Smooth muscle cell (in vitro differentiated cells): ENCODE measurements at regions not wholly inside any gene's neighbourhood (a gene's known extent, or its start where the extent isn't known, plus 50 kb on each side); places are given as distances from the start of the nearest gene placed in this dataset.
A peak's percentile ranks its signal among the peaks of the same experiment; 100 is the strongest.

ENCODE experiments used
- DNase-seq: peaks from one replicate; lab custom pipeline; 2025; ENCODE audit not compliant: unreplicated experiment; lab: John Stamatoyannopoulos, UW
- H2AFZ ChIP-seq: fragments of 200-600 bp; sonication (generic); 2 replicates; pipeline ENCODE4 v1.6.0; 2016; ENCODE audit warnings: antibody characterized with exemption, low read depth, mild to moderate bottlenecking
- H3F3A ChIP-seq: fragments of 200-600 bp; sonication (generic); 2 replicates; pipeline ENCODE4 v1.6.0; 2017; ENCODE audit warnings: antibody characterized with exemption, low read depth
- H3K27ac ChIP-seq: fragments of 200-600 bp; sonication (generic); 2 replicates; pipeline ENCODE4 v1.5.1; 2016; ENCODE audit warnings: low read depth, mild to moderate bottlenecking
- H3K27me3 ChIP-seq: fragments of 200-600 bp; sonication (generic); 2 replicates; pipeline ENCODE4 v1.6.1; 2016; ENCODE audit warnings: low read depth, mild to moderate bottlenecking
- H3K36me3 ChIP-seq: fragments of 200-600 bp; sonication (generic); 2 replicates; pipeline ENCODE4 v1.5.1; 2016; ENCODE audit warnings: low read depth
- H3K4me1 ChIP-seq: fragments of 200-600 bp; sonication (generic); 2 replicates; pipeline ENCODE4 v1.5.1; 2016; ENCODE audit warnings: low read depth
- H3K4me2 ChIP-seq: fragments of 200-600 bp; sonication (generic); 2 replicates; pipeline ENCODE4 v1.6.0; 2016; ENCODE audit warnings: mild to moderate bottlenecking
- H3K4me3 ChIP-seq: fragments of 200-600 bp; sonication (generic); 2 replicates; pipeline ENCODE4 v1.5.1; 2016; ENCODE audit warnings: mild to moderate bottlenecking
- H3K79me2 ChIP-seq: fragments of 200-600 bp; sonication (generic); 2 replicates; pipeline ENCODE4 v1.6.0; 2016; ENCODE audit warnings: low read depth, mild to moderate bottlenecking
- H3K9ac ChIP-seq: fragments of 200-600 bp; sonication (generic); 2 replicates; pipeline ENCODE4 v1.6.0; 2016; ENCODE audit warnings: low read depth
- H3K9me3 ChIP-seq: fragments of 200-600 bp; sonication (generic); replicated peaks from 2 replicates; pipeline ENCODE4 v1.5.1; 2016; ENCODE audit warnings: low read depth
- H4K20me1 ChIP-seq: fragments of 200-600 bp; sonication (generic); 2 replicates; pipeline ENCODE4 v1.6.0; 2016; ENCODE audit warnings: low read depth
- WGBS: methylation state at CpG from one replicate; pipeline ENCODE4 v1.1.7; 2016; ENCODE audit warnings: low lambda C conversion rate; 5-methylcytosine and 5-hydroxymethylcytosine counted together
- TF ChIP-seq, protein P1 (sequence below): fragments of 200-600 bp; sonication (generic); IDR thresholded peaks from 2 replicates; pipeline ENCODE4 v1.5.1; 2017; ENCODE audit warnings: borderline replicate concordance, mild to moderate bottlenecking, antibody characterized with exemption; ENCODE audit not compliant: insufficient read depth, poor library complexity, severe bottlenecking

GRCh38 chr7:127530148-127530547, 55.2 kb downstream of the GCC1 start:
- TF ChIP-seq, protein P1, sequence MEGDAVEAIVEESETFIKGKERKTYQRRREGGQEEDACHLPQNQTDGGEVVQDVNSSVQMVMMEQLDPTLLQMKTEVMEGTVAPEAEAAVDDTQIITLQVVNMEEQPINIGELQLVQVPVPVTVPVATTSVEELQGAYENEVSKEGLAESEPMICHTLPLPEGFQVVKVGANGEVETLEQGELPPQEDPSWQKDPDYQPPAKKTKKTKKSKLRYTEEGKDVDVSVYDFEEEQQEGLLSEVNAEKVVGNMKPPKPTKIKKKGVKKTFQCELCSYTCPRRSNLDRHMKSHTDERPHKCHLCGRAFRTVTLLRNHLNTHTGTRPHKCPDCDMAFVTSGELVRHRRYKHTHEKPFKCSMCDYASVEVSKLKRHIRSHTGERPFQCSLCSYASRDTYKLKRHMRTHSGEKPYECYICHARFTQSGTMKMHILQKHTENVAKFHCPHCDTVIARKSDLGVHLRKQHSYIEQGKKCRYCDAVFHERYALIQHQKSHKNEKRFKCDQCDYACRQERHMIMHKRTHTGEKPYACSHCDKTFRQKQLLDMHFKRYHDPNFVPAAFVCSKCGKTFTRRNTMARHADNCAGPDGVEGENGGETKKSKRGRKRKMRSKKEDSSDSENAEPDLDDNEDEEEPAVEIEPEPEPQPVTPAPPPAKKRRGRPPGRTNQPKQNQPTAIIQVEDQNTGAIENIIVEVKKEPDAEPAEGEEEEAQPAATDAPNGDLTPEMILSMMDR: no peak

GRCh38 chr7:127527561-127527960, 57.8 kb downstream of the GCC1 start:
- peak overlapping the region; percentile 12 for H3K4me2 ChIP-seq
- no peaks in the 10 kb centered on the region for H3K9me3 ChIP-seq
- no peak overlapping the region for H3K27ac ChIP-seq
- WGBS: 49% methylated on average over 4 of the region's 4 CpGs
- no peak overlapping the region for H3K9ac ChIP-seq
- no peak for DNase-seq
- peaks cover 20% of the 10 kb centered on the region for H3K27me3 ChIP-seq
- no peaks in the 10 kb centered on the region for H3F3A ChIP-seq
- H2AFZ ChIP-seq: no peak overlapping the region
- H3K4me3 ChIP-seq: no peak overlapping the region
- peaks cover 10% of the 10 kb centered on the region for H3K4me1 ChIP-seq
- TF ChIP-seq, protein P1: no peak
- no peaks in the 10 kb centered on the region for H3K36me3 ChIP-seq
- no peaks in the 10 kb centered on the region for H4K20me1 ChIP-seq
- no peaks in the 10 kb centered on the region for H3K79me2 ChIP-seq

More at GRCh38 chr7:127530148-127530547, 55.2 kb downstream of the GCC1 start:
- Histone ChIP-seq H3F3A (no peaks in the 10 kb centered on the region), H3K79me2 (no peaks in the 10 kb centered on the region), H3K27ac (no peak overlapping the region), H4K20me1 (no peaks in the 10 kb centered on the region), H3K9ac (no peak overlapping the region), H2AFZ (no peak overlapping the region), H3K27me3 (peaks cover 17% of the 10 kb centered on the region), H3K4me3 (no peak overlapping the region), H3K36me3 (no peaks in the 10 kb centered on the region), H3K4me1 (peaks cover 15% of the 10 kb centered on the region), H3K9me3 (no peaks in the 10 kb centered on the region), H3K4me2 (no peak overlapping the region)
- 71% methylated on average over 1 of the region's 1 CpG for WGBS
- DNase-seq: no peak

DNA sequence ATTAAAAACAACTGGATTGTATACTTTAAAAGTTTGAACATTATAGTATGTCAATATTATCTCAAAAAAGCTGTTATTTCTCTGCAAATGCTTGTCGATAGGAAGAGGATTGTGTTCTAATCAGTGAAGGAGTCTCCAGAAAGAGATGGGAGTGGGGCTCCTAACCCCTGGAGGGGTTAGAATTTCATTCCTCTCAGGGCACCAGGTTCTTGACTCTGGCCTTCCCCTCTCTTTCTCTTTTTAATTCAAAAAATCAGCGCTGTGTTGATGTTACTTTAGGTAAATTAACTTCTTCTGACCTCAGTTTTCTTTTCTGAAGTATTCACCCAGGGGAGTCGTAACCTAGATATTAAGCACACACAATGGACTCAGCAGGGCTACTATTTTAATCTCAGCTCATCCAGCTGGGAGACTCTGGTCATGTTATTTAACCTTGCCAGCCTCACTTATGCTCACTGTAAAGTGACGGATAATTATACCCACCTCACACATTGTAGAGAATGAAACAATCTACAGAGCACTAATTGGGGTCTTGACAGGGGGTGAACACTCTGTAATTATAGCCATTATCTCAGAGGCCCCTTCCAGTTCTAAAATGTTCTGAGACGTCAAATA, 59.4 kb downstream of the GCC1 start:
- H3K9me3 ChIP-seq: no peaks in the 10 kb centered on the region
- H3K27me3 ChIP-seq: peaks cover 20% of the 10 kb centered on the region
- no peak overlapping the region for H3K9ac ChIP-seq
- no peaks in the 10 kb centered on the region for H3F3A ChIP-seq
- H3K36me3 ChIP-seq: no peaks in the 10 kb centered on the region
- no peak overlapping the region for H3K27ac ChIP-seq
- H3K79me2 ChIP-seq: no peaks in the 10 kb centered on the region
- H3K4me3 ChIP-seq: no peak overlapping the region
- TF ChIP-seq, protein P1: no peak
- no peak overlapping the region for H3K4me2 ChIP-seq
- no peak overlapping the region for H2AFZ ChIP-seq
- 50% methylated on average over 5 of the region's 5 CpGs for WGBS
- H3K4me1 ChIP-seq: peaks cover 10% of the 10 kb centered on the region
- H4K20me1 ChIP-seq: no peaks in the 10 kb centered on the region
- no peak for DNase-seq

DNA sequence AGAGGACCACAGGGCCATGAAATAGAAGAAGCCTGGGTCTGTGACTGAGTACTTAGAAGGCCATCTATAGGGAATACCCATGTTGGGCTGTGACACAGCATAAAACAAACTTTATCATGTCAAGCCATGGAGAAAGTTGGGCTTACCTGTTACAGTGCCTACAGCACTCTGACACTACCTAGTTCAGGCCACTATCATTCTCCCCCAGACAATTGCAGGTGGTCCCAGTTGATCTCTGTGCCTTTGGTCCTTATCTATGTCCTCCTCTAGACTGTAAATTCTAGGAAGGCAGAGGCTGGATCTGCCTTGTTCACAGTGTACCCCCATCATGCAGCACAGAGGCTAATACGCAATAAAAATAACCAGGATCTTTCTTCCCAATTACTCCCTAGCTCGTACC, 69.1 kb downstream of the GCC1 start:
- H3K9me3 ChIP-seq: no peaks in the 10 kb centered on the region
- no peak overlapping the region for H3K4me3 ChIP-seq
- WGBS: 65% methylated on average over 2 of the region's 2 CpGs
- no peaks in the 10 kb centered on the region for H3K4me1 ChIP-seq
- no peaks in the 10 kb centered on the region for H3K36me3 ChIP-seq
- H2AFZ ChIP-seq: no peak overlapping the region
- H3K9ac ChIP-seq: no peak overlapping the region
- no peak for DNase-seq
- H3K4me2 ChIP-seq: no peak overlapping the region
- TF ChIP-seq, protein P1: no peak
- no peaks in the 10 kb centered on the region for H3F3A ChIP-seq
- H3K27me3 ChIP-seq: peaks cover 26% of the 10 kb centered on the region
- no peaks in the 10 kb centered on the region for H3K79me2 ChIP-seq
- no peak overlapping the region for H3K27ac ChIP-seq
- H4K20me1 ChIP-seq: no peaks in the 10 kb centered on the region
